GM12878 (cell line): ENCODE measurements at regions not wholly inside any gene's neighbourhood (a gene's known extent, or its start where the extent isn't known, plus 50 kb on each side); places are given as distances from the start of the nearest gene placed in this dataset.

Source experiments
- ATAC-seq: fragments of 200-7000 bp; cut with Tn5 transposase; 3 replicates; pipeline ENCODE4 v1.9.1; 2020; ENCODE audit warnings: mild to moderate bottlenecking, moderate library complexity
- BruUV-seq: library from RNA; stranded (reverse); fragments of 400-500 nt; replicated peaks from 2 replicates; lab custom pipeline; 2021; lab: Mats Ljungman, UMichigan
- CTCF ChIA-PET: fragments of 300-600 bp; sonication (Branson Sonifier 250); formaldehyde crosslinking; extraction: SDS; loops from one replicate; lab custom pipeline; 2021; ENCODE audit warnings: inconsistent platforms; lab: Yijun Ruan, JAX
- POLR2A ChIA-PET: fragments of 350-600 bp; formaldehyde crosslinking; extraction: SDS; loops from one replicate; lab custom pipeline; 2021; ENCODE audit warnings: inconsistent platforms; lab: Charles Lee
- RAD21 ChIA-PET: fragments of 300-600 bp; sonication (Branson Sonifier 250); formaldehyde crosslinking; loops from one replicate; lab custom pipeline; 2023; ENCODE audit warnings: antibody characterized with exemption; ENCODE audit not compliant: unreplicated experiment; lab: Charles Lee
- SMC1A ChIA-PET: fragments of 300-600 bp; sonication (Branson Sonifier 250); formaldehyde crosslinking; loops from one replicate; lab custom pipeline; 2023; ENCODE audit not compliant: unreplicated experiment, uncharacterized antibody; lab: Charles Lee
- DNase-seq: peaks from one replicate; pipeline ENCODE4 v3.0.0-alpha.2; 2011; ENCODE audit warnings: low read depth, low spot score
- FAIRE-seq: peaks from 3 replicates; lab custom pipeline; 2011; peaks lifted over from hg19 to GRCh38; lab: Jason Lieb, UNC
- H2AFZ ChIP-seq: 2 replicates; pipeline ENCODE4 v1.6.0; 2011; ENCODE audit warnings: low read depth, low read length, control low read depth; ENCODE audit not compliant: control insufficient read depth
- H3K27ac ChIP-seq: 2 replicates; pipeline ENCODE4 v1.5.1; 2011; ENCODE audit warnings: control low read depth; ENCODE audit not compliant: control insufficient read depth, insufficient read depth
- H3K27me3 ChIP-seq, 2 experiments: replicated peaks in 1 of 2; 2 replicates each; pipeline versions ENCODE4 v1.6.0 to v1.6.1; 2011; ENCODE audit warnings: low read length in 1 of 2; ENCODE audit not compliant: control insufficient read depth in 2 of 2, insufficient read depth in 2 of 2
- H3K36me3 ChIP-seq, 2 experiments: 2 replicates each; pipeline ENCODE4 v1.5.1; 2011; ENCODE audit warnings: low read length in 1 of 2; ENCODE audit not compliant: control insufficient read depth in 2 of 2, insufficient read depth in 2 of 2
- H3K4me1 ChIP-seq: 2 replicates; pipeline ENCODE4 v1.6.1; 2011; ENCODE audit warnings: mild to moderate bottlenecking, low read length, moderate library complexity, mixed read lengths; ENCODE audit not compliant: control insufficient read depth, insufficient read depth
- H3K4me2 ChIP-seq: 2 replicates; pipeline ENCODE4 v1.6.0; 2011; ENCODE audit warnings: control low read depth; ENCODE audit not compliant: control insufficient read depth, insufficient read depth
- H3K4me3 ChIP-seq: fragments of 200-600 bp; sonication (generic); 2 replicates; pipeline ENCODE4 v1.5.1; 2016
- H3K79me2 ChIP-seq: 2 replicates; pipeline ENCODE4 v1.6.0; 2011; ENCODE audit warnings: low read length; ENCODE audit not compliant: control insufficient read depth, insufficient read depth
- H3K9ac ChIP-seq: 2 replicates; pipeline ENCODE4 v1.8.0; 2011; ENCODE audit warnings: low read length, control low read depth, mixed read lengths; ENCODE audit not compliant: control insufficient read depth, insufficient read depth
- H3K9me3 ChIP-seq: replicated peaks from 3 replicates; pipeline ENCODE4 v1.5.1; 2011; ENCODE audit warnings: mild to moderate bottlenecking, low read length; ENCODE audit not compliant: control insufficient read depth, insufficient read depth
- H4K20me1 ChIP-seq: 2 replicates; pipeline ENCODE4 v1.6.0; 2011; ENCODE audit not compliant: control insufficient read depth, insufficient read depth
- BACH1 ChIP-seq: fragments of 450-650 bp; IDR thresholded peaks from 2 replicates; pipeline ENCODE4 v1.6.1; 2017; ENCODE audit warnings: mild to moderate bottlenecking, borderline replicate concordance
- BCL11A ChIP-seq: IDR thresholded peaks from 2 replicates; pipeline ENCODE4 v1.6.1; 2011; ENCODE audit warnings: low read depth, low read length
- BMI1 ChIP-seq: fragments of 450-650 bp; IDR thresholded peaks from 2 replicates; pipeline ENCODE4 v1.6.1; 2016; ENCODE audit warnings: mild to moderate bottlenecking, moderate library complexity, borderline replicate concordance
- CREM ChIP-seq: IDR thresholded peaks from 2 replicates; pipeline ENCODE4 v1.6.1; 2014; ENCODE audit warnings: antibody characterized with exemption, low read depth
- E2F4 ChIP-seq: IDR thresholded peaks from 2 replicates; pipeline ENCODE4 v1.6.1; 2012; ENCODE audit warnings: low read depth, low read length, improper control_type of control experiment
- FOS ChIP-seq: IDR thresholded peaks from 3 replicates; pipeline ENCODE4 v1.6.1; 2011; ENCODE audit warnings: borderline replicate concordance; ENCODE audit not compliant: insufficient read length; ENCODE audit errors: extremely low read depth
- JUNB ChIP-seq: IDR thresholded peaks from 2 replicates; pipeline ENCODE4 v1.6.1; 2016; ENCODE audit warnings: antibody characterized with exemption, mild to moderate bottlenecking
- MYC ChIP-seq: IDR thresholded peaks from 2 replicates; pipeline ENCODE4 v1.6.1; 2011; ENCODE audit warnings: mild to moderate bottlenecking, low read length, moderate library complexity, inconsistent platforms; ENCODE audit not compliant: insufficient read depth, insufficient replicate concordance, insufficient read length, severe bottlenecking
- RB1 ChIP-seq: fragments of 450-650 bp; formaldehyde crosslinking; IDR thresholded peaks from 2 replicates; pipeline ENCODE4 v1.6.1; 2017; ENCODE audit warnings: mild to moderate bottlenecking, borderline replicate concordance
- SIN3A ChIP-seq: IDR thresholded peaks from 2 replicates; pipeline ENCODE4 v1.6.1; 2012; ENCODE audit warnings: low read depth, low read length, improper control_type of control experiment
- ZBED1 ChIP-seq: IDR thresholded peaks from 2 replicates; pipeline ENCODE4 v1.6.1; 2016; ENCODE audit warnings: borderline replicate concordance
- ZZZ3 ChIP-seq: IDR thresholded peaks from 2 replicates; pipeline ENCODE4 v1.6.1; 2011; ENCODE audit warnings: low read depth; ENCODE audit not compliant: control insufficient read depth, insufficient read length
- WGBS: methylation state at CpG from one replicate; pipeline ENCODE4 v1.1.6; 2016; ENCODE audit warnings: low lambda C conversion rate; ENCODE audit not compliant: insufficient replicate concordance, insufficient coverage; ENCODE audit errors: missing lambda C conversion rate; 5-methylcytosine and 5-hydroxymethylcytosine counted together
- in situ Hi-C: fragments of 300-500 bp; cut with MboI; formaldehyde crosslinking; loops from 9 replicates; pipeline ENCODE4 v1.14.3; 2018; ENCODE audit warnings: mixed read lengths
- intact Hi-C: fragments of 100-400 bp; cut with micrococcal nuclease; formaldehyde crosslinking; loops from one replicate; pipeline ENCODE4 v1.14.2; 2022; ENCODE audit not compliant: unreplicated experiment

GRCh38 chr2:79210274-79210917, 50.8 kb upstream of the REG3A start:
- no peaks in the 10 kb centered on the region for H3K4me1 ChIP-seq
- intact Hi-C loops: no loop called here

More at GRCh38 chr2:79210274-79210917, 50.8 kb upstream of the REG3A start:
- no peak overlapping the region for H3K4me3 ChIP-seq
- FAIRE-seq: no peak
- in situ Hi-C loops: no loop called here
- no peak overlapping the region for H2AFZ ChIP-seq
- SMC1A ChIA-PET: no interaction called here
- H3K79me2 ChIP-seq: no peaks in the 10 kb centered on the region
- no peak for ATAC-seq
- TF ChIP-seq BMI1 (no peak), BCL11A (no peak), FOS (no peak), RB1 (no peak), JUNB (no peak), ZZZ3 (no peak), MYC (no peak), E2F4 (no peak), ZBED1 (no peak), CREM (no peak), BACH1 (no peak), SIN3A (no peak)
- POLR2A ChIA-PET: no interaction called here
- no TSS peak for BruUV-seq
- WGBS: 0% methylated on average over 2 of the region's 2 CpGs
- RAD21 ChIA-PET: no interaction called here
- H4K20me1 ChIP-seq: no peaks in the 10 kb centered on the region
- H3K36me3 ChIP-seq: no peaks in the 10 kb centered on the region
- H3K9ac ChIP-seq: no peak overlapping the region
- no peaks in the 10 kb centered on the region for H3K9me3 ChIP-seq
- CTCF ChIA-PET: interaction anchor here (1.5 kb wide), 1 partner anchor 10 kb away, joined by 4 read pairs; no protein-coding TSS in a partner anchor
- DNase-seq: no peak
- no peak overlapping the region for H3K27ac ChIP-seq
- H3K4me2 ChIP-seq: no peak overlapping the region
- H3K27me3 ChIP-seq: no peaks in the 10 kb centered on the region
